ENCODE measurements at regions not wholly inside any gene's neighbourhood (a gene's known extent, or its start where the extent isn't known, plus 50 kb on each side); places are given as distances from the start of the nearest gene placed in this dataset.

DNA sequence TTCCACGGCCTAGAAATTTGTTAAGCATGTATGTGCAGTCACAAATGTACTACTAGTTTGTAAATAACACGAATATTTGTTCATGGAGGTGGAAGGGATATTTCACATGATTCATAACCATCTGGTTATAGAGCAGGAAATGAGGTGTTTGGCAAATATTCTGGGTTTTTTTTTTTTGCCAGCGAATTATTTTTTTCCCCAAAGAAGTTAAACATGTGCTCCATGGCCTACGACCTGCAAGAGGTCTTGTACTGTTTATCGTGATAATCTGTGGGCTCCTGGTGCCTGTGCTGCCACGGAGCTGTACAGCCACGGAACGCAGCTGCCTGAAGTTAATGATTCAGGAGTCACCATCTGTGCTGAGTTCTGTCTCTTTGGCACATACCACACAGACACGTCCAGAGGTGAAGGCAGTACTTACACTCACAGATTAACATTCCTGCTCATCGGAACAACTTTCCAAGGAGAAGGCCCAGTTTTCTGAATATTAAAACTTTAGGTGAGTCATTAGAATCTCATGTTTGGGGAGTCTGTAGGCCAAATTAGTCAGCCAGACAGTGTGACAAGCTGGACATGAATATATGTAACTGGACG is 156.3 kb downstream of the TMX1 start:
- Histone ChIP-seq H3K36me3 (ENCODE audit: insufficient read depth, low read length) (no peaks in the 10 kb centered on the region), H3K27ac (ENCODE audit: low read depth, low read length) (peak overlapping the region; percentile 99), H3K4me1 (ENCODE audit: control insufficient read depth, insufficient read depth, low read length, unreplicated experiment) (peaks cover 60% of the 10 kb centered on the region), H3K79me2 (ENCODE audit: control insufficient read depth, insufficient read depth, low read length, unreplicated experiment) (no peaks in the 10 kb centered on the region), H3K4me3 (ENCODE audit: low read depth, low read length) (peak overlapping the region; percentile 56), H3K27me3 (ENCODE audit: insufficient read depth, low read length) (no peaks in the 10 kb centered on the region), H2AFZ (ENCODE audit: low read length, unreplicated experiment) (peak overlapping the region; percentile 92)

DNA sequence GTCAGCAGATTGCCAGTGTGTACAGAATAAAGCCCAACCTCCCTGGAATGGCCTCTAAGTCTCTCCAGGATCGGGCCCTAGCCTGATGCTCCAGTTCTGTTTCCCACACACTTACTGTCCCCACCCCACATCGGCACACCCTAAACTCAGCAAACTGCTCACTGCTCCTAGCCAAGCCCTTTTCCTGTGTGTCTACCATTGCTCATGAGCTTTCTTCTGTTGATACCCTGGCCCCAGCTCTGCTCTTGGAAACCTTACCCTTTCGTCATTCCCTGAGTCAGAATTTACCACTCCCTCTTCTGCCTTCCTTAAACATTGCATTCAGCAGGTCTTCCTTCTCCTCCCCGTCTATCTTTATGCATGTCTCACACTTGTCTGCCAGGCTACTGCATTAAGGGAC is 158.9 kb downstream of the TMX1 start:
- peak overlapping the region; percentile 99 for H3K27ac ChIP-seq (ENCODE audit: low read depth, low read length)
- H3K36me3 ChIP-seq (ENCODE audit: insufficient read depth, low read length) = no peaks in the 10 kb centered on the region
- peak overlapping the region; percentile 25; the same call in 1 of the 2 replicates for H3K4me3 ChIP-seq (ENCODE audit: low read depth, low read length)
- H3K27me3 ChIP-seq (ENCODE audit: insufficient read depth, low read length) = no peaks in the 10 kb centered on the region
- H3K4me1 ChIP-seq (ENCODE audit: control insufficient read depth, insufficient read depth, low read length, unreplicated experiment) = peaks cover 60% of the 10 kb centered on the region
- H2AFZ ChIP-seq (ENCODE audit: low read length, unreplicated experiment) = peak overlapping the region; percentile 34
- H3K79me2 ChIP-seq (ENCODE audit: control insufficient read depth, insufficient read depth, low read length, unreplicated experiment) = no peaks in the 10 kb centered on the region

DNA sequence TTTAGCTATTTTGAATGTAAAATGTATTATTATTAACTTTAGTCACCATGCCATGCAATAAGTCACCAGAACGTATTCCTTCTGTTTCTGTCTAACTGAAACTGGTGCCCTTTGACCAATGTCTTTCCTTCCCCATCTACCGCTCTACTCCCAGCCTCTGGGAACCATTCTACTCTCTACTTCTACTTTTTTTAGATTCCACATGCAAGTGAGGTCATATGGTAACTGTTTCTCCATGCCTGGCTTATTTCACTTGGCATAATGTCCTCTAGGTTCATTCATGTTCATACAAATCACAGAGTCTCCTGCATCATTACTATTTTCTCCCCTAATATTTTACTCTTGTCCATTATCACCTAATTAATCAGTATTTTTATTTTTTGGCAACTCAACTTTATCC is 160.1 kb downstream of the TMX1 start:
- peaks cover 50% of the 10 kb centered on the region for H3K4me1 ChIP-seq (ENCODE audit: control insufficient read depth, insufficient read depth, low read length, unreplicated experiment)
- no peaks in the 10 kb centered on the region for H3K79me2 ChIP-seq (ENCODE audit: control insufficient read depth, insufficient read depth, low read length, unreplicated experiment)
- H3K4me3 ChIP-seq (ENCODE audit: low read depth, low read length) = no peak overlapping the region
- H3K27me3 ChIP-seq (ENCODE audit: insufficient read depth, low read length) = no peaks in the 10 kb centered on the region
- no peaks in the 10 kb centered on the region for H3K36me3 ChIP-seq (ENCODE audit: insufficient read depth, low read length)
- peak overlapping the region; percentile 3 for H2AFZ ChIP-seq (ENCODE audit: low read length, unreplicated experiment)
- H3K27ac ChIP-seq (ENCODE audit: low read depth, low read length) = no peak overlapping the region

DNA sequence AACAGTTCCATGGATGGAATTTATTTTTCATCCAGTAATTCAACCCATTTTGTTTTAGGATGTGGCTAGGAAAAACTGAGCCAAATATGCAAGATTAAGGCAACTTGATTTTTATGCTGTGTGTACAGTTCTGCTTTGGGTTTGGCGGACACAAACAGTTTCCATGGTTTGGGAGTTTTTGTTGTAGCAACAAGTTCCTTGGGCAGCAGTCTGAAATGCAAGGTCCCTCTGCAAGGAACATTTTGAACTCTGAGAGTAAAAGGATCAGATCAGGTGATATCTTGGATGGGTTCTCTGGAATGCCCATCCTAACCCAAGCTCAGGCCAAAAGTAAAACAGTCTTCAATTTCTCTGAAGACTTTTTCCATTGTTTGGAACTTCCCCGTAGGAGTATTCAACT is 161.2 kb downstream of the TMX1 start:
- no peak overlapping the region for H3K4me3 ChIP-seq (ENCODE audit: low read depth, low read length)
- peak overlapping the region; percentile 36 for H2AFZ ChIP-seq (ENCODE audit: low read length, unreplicated experiment)

DNA sequence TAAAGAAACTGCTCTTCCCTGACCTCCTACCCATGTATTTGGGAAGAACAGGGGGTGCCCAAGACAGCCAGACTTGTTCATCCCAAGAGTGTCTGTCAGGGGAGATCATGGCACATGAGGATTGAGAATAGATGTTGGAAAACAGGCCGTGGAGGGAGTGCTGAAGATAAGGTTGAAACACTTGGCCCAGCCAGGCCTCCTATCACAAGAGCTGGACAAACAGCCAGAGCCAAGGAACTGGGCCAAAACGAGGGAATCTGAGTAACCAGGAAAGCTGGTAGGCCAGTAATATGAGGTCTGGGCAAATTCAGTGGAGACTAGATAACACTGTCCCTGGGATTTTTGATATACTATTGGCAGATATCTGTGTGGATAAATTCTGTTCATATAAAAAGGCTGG is 161.7 kb downstream of the TMX1 start:
- H3K4me1 ChIP-seq (ENCODE audit: control insufficient read depth, insufficient read depth, low read length, unreplicated experiment) = peaks cover 33% of the 10 kb centered on the region
- no peak overlapping the region for H3K27ac ChIP-seq (ENCODE audit: low read depth, low read length)
- no peaks in the 10 kb centered on the region for H3K36me3 ChIP-seq (ENCODE audit: insufficient read depth, low read length)
- H2AFZ ChIP-seq (ENCODE audit: low read length, unreplicated experiment) = peak overlapping the region; percentile 36
- H3K4me3 ChIP-seq (ENCODE audit: low read depth, low read length) = no peak overlapping the region
- no peaks in the 10 kb centered on the region for H3K79me2 ChIP-seq (ENCODE audit: control insufficient read depth, insufficient read depth, low read length, unreplicated experiment)
- no peaks in the 10 kb centered on the region for H3K27me3 ChIP-seq (ENCODE audit: insufficient read depth, low read length)

More for the DNA sequence above, 161.2 kb downstream of the TMX1 start:
- Histone ChIP-seq H3K36me3 (ENCODE audit: insufficient read depth, low read length) (no peaks in the 10 kb centered on the region), H3K79me2 (ENCODE audit: control insufficient read depth, insufficient read depth, low read length, unreplicated experiment) (no peaks in the 10 kb centered on the region), H3K27ac (ENCODE audit: low read depth, low read length) (no peak overlapping the region), H3K27me3 (ENCODE audit: insufficient read depth, low read length) (no peaks in the 10 kb centered on the region), H3K4me1 (ENCODE audit: control insufficient read depth, insufficient read depth, low read length, unreplicated experiment) (peaks cover 38% of the 10 kb centered on the region)

DNA sequence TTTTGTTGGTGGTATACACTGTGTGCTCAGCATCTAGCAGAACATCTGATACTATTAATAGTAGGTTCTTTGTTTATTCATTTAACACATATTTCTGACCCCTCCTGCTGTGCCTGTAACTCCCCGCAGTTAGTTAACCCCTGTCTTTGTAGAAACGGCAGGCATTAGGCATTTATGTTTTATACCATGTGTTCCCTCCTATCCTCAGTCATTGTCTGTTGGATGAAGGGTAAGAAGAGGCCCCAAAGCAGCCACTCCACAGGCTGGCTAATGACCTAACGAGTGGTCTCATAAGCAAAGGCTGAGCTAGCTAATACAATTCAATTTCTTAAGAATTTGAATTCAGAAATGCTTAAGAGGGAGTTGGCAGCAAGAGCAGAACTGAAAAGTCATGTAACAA is 170.8 kb downstream of the TMX1 start:
- Histone ChIP-seq H3K4me3 (ENCODE audit: low read depth, low read length) (no peak overlapping the region), H3K27ac (ENCODE audit: low read depth, low read length) (no peak overlapping the region), H3K4me1 (ENCODE audit: control insufficient read depth, insufficient read depth, low read length, unreplicated experiment) (peaks cover 8% of the 10 kb centered on the region), H2AFZ (ENCODE audit: low read length, unreplicated experiment) (peak overlapping the region; percentile 86), H3K79me2 (ENCODE audit: control insufficient read depth, insufficient read depth, low read length, unreplicated experiment) (no peaks in the 10 kb centered on the region), H3K36me3 (ENCODE audit: insufficient read depth, low read length) (no peaks in the 10 kb centered on the region), H3K27me3 (ENCODE audit: insufficient read depth, low read length) (no peaks in the 10 kb centered on the region)

DNA sequence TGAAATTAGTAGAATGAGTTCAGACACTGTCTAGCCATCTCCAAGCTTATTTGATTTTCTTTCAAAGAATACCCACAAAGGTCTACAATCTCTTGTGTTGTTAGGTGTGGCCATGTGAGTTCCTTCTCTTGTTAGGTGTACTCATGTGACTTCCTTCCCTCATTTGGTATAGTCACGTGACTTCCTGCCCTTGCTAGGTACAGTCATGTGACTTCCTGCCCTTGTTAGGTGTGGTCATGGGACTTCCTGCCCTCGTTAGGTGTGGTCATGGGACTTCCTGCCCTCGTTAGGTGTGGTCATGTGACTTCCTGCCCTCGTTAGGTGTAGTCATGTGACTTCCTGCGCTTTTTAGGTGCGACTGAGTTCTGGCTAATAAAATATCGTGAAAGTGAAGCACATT is 179.6 kb downstream of the TMX1 start:
- H3K4me3 ChIP-seq (ENCODE audit: low read depth, low read length) = no peak overlapping the region
- peaks cover 12% of the 10 kb centered on the region for H3K4me1 ChIP-seq (ENCODE audit: control insufficient read depth, insufficient read depth, low read length, unreplicated experiment)
- no peaks in the 10 kb centered on the region for H3K27me3 ChIP-seq (ENCODE audit: insufficient read depth, low read length)
- H3K79me2 ChIP-seq (ENCODE audit: control insufficient read depth, insufficient read depth, low read length, unreplicated experiment) = no peaks in the 10 kb centered on the region
- H3K36me3 ChIP-seq (ENCODE audit: insufficient read depth, low read length) = 0 out of 2 replicates have a peak, but pooled peaks cover 4% of the 10 kb centered on the region
- no peak overlapping the region for H3K27ac ChIP-seq (ENCODE audit: low read depth, low read length)
- no peak overlapping the region for H2AFZ ChIP-seq (ENCODE audit: low read length, unreplicated experiment)

DNA sequence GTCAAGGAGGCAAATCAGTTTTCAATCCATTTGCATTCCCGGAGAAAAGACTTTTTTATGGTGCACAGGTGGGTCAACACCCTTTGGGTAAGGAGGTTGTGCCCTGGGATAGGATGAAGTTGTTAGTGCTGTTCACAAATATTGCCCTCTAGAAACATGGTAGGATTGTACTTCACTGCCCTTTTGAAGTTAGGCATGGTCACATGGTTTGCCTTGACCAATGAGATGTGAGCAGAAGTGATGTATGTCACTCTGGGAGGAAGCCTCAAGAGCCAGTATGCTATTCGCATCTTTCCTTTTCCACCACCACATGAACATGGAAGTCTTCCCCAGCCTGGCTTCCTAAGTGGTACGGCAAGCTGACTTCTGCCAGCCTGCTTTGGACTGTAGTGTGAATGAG is 182.7 kb downstream of the TMX1 start:
- Histone ChIP-seq H2AFZ (ENCODE audit: low read length, unreplicated experiment) (no peak overlapping the region), H3K4me1 (ENCODE audit: control insufficient read depth, insufficient read depth, low read length, unreplicated experiment) (peaks cover 22% of the 10 kb centered on the region), H3K27me3 (ENCODE audit: insufficient read depth, low read length) (no peaks in the 10 kb centered on the region), H3K36me3 (ENCODE audit: insufficient read depth, low read length) (0 out of 2 replicates have a peak, but pooled peaks cover 4% of the 10 kb centered on the region), H3K27ac (ENCODE audit: low read depth, low read length) (no peak overlapping the region), H3K79me2 (ENCODE audit: control insufficient read depth, insufficient read depth, low read length, unreplicated experiment) (no peaks in the 10 kb centered on the region), H3K4me3 (ENCODE audit: low read depth, low read length) (no peak overlapping the region)

DNA sequence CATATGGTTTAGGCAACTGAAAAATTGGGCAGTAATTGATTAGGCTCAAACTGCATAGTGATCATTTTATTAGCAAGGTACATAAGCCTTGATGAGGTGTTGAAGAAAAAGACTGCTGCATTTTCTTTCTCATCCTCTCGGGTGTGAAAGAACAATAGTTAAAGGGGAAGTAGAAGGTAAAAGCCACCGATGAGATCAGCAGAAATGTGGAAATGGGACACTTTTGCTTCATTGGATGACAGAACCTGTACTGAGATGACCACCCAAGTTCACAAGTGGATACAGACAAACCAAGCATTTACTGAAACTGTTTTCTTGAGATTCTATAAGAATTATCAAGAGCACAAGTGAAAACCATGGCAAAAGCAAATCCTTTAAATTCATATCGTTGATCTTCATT is 184.0 kb downstream of the TMX1 start:
- peak overlapping the region; percentile 53; the same call in 1 of the 2 replicates for H3K4me3 ChIP-seq (ENCODE audit: low read depth, low read length)
- peaks cover 22% of the 10 kb centered on the region for H3K4me1 ChIP-seq (ENCODE audit: control insufficient read depth, insufficient read depth, low read length, unreplicated experiment)
- H3K79me2 ChIP-seq (ENCODE audit: control insufficient read depth, insufficient read depth, low read length, unreplicated experiment) = no peaks in the 10 kb centered on the region
- H3K36me3 ChIP-seq (ENCODE audit: insufficient read depth, low read length) = 0 out of 2 replicates have a peak, but pooled peaks cover 4% of the 10 kb centered on the region
- no peaks in the 10 kb centered on the region for H3K27me3 ChIP-seq (ENCODE audit: insufficient read depth, low read length)
- peak overlapping the region; percentile 54 for H3K27ac ChIP-seq (ENCODE audit: low read depth, low read length)
- H2AFZ ChIP-seq (ENCODE audit: low read length, unreplicated experiment) = peak overlapping the region; percentile 41

DNA sequence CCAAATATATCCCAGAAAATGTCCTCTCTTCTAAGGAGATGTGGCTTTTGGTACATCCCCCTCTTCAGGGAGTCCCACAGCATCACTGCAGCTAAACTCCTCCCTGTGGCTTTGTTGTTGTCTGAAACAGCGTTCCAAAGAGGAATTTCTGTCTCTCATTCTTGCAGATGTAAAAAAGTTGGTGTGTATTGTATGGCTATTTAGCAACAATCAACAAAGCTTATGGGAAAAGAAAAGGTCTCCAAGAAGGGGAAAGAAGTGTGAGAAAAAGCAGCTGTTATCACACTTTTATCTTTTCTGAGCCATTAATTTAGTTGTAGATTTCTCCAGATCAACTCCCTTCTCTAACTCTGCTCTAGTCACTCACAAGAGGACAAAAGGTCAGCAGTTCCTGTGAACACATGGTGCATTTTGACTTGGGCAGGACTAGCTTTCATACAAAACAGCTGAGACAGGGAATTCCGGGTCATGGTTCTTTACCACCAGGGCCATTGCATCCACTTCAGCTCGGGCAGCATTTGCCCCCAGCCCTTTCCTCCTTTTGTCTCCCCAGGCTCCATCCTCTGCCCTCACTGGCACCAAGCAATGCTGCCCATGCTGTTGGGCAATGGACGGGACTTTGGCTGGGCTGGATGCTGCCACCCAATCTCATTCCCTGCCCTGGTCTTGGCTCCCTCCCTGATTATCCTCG is 184.7 kb downstream of the TMX1 start:
- H3K36me3 ChIP-seq (ENCODE audit: insufficient read depth, low read length) = 0 out of 2 replicates have a peak, but pooled peaks cover 4% of the 10 kb centered on the region
- peak overlapping the region; percentile 41 for H2AFZ ChIP-seq (ENCODE audit: low read length, unreplicated experiment)
- H3K4me3 ChIP-seq (ENCODE audit: low read depth, low read length) = peak overlapping the region; percentile 53; the same call in 1 of the 2 replicates
- peaks cover 22% of the 10 kb centered on the region for H3K4me1 ChIP-seq (ENCODE audit: control insufficient read depth, insufficient read depth, low read length, unreplicated experiment)
- no peaks in the 10 kb centered on the region for H3K79me2 ChIP-seq (ENCODE audit: control insufficient read depth, insufficient read depth, low read length, unreplicated experiment)
- peak overlapping the region; percentile 54 for H3K27ac ChIP-seq (ENCODE audit: low read depth, low read length)
- no peaks in the 10 kb centered on the region for H3K27me3 ChIP-seq (ENCODE audit: insufficient read depth, low read length)

DNA sequence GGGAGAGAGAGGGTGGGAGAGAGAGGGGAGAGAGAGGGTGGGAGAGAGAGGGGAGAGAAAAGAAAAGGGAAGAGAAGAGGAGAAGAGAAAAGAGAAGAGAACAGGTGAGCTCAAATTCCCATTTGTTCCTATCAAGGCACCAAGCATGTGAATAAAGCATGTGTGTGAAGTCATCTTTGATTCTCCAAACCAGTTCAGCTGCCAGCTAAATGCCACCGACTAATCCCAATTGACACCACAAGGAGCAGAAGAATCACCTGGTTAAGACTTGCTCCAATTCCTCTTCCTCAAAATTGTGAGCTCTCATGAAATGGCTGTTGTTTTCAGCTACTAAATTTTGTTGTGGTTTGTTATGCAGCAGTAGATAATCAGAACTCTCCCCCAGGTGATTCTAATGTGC is 188.9 kb downstream of the TMX1 start:
- H3K79me2 ChIP-seq (ENCODE audit: control insufficient read depth, insufficient read depth, low read length, unreplicated experiment) = no peaks in the 10 kb centered on the region
- no peak overlapping the region for H2AFZ ChIP-seq (ENCODE audit: low read length, unreplicated experiment)
- H3K36me3 ChIP-seq (ENCODE audit: insufficient read depth, low read length) = no peaks in the 10 kb centered on the region
- H3K4me1 ChIP-seq (ENCODE audit: control insufficient read depth, insufficient read depth, low read length, unreplicated experiment) = peaks cover 41% of the 10 kb centered on the region
- no peak overlapping the region for H3K4me3 ChIP-seq (ENCODE audit: low read depth, low read length)
- no peak overlapping the region for H3K27ac ChIP-seq (ENCODE audit: low read depth, low read length)
- H3K27me3 ChIP-seq (ENCODE audit: insufficient read depth, low read length) = no peaks in the 10 kb centered on the region
